GM18498 (cell line): ENCODE measurements at regions not wholly inside any gene's neighbourhood (a gene's known extent, or its start where the extent isn't known, plus 50 kb on each side); places are given as distances from the start of the nearest gene placed in this dataset.
A peak's percentile ranks its signal among the peaks of the same experiment; 100 is the strongest.

ENCODE experiments used
- ATAC-seq: cut with Tn5 transposase; IDR thresholded peaks from one replicate; pipeline ENCODE4 v1.9.1; 2021; ENCODE audit warnings: mild to moderate bottlenecking, moderate library complexity; ENCODE audit not compliant: unreplicated experiment

DNA sequence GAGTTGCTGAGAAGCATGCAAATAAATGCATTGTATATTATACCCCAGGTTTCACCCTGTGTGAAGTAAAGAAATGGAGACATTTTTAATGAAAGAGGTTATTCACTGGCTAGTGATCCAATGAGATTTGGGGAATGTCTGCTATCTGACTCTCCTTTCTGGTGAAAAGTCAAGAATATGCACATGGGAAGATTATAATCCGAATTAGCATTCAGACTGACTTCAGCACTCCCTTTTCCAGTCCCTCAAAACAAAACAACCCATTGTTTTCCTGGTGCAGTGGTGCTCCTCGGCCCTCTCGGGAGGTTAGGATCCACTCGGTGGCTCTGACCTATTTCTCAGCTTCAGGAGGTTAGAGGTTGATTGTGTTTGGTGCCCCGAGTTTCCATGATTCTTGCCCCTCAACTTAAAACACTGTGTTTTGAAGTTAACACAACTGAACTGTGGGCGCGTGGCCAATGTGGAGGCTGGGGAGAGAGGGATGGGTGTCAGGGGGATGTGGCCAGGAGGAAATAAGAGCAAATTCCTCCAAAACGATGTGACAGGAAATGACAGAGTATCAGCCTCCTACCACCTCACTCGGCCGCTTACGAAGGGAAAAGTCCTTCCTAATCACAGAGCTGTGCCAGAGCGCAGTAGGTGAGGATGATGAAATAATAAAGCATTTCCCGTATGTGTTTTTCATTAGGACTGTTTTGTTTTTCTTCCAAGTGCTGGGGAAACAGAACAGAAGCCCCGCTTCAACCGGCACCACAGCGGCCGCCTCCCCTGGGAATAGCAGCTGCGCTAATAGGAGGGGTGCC, 440.1 kb downstream of the MTX2 start:
- ATAC-seq: no peak

GRCh38 chr2:176709991-176710390, 440.7 kb downstream of the MTX2 start:
- no peak for ATAC-seq

DNA sequence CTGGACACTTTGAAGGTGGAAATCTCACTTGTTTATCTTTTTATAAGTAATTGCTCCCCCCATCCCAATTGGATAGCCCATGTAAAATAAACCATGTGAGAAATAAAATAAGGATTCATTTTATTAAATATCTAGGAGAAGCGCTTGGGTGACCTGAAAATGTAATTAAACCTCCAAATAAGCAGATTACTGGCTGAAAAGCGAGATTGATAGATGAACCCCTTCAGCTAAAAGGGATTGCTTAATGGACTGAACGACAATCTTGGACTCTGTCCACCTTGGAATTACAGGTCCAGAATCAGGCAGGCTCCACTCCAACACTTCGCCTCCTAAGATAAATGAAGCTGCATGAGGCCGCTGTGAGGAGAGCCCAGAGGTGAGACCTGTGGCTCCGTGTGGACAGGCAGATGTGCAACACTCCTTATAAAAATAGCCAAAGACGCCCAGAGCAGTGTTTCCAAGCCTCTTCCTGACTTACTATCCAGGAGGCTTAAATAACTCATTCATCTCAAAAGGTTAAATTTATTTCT, 441.5 kb downstream of the MTX2 start:
- ATAC-seq: no peak

DNA sequence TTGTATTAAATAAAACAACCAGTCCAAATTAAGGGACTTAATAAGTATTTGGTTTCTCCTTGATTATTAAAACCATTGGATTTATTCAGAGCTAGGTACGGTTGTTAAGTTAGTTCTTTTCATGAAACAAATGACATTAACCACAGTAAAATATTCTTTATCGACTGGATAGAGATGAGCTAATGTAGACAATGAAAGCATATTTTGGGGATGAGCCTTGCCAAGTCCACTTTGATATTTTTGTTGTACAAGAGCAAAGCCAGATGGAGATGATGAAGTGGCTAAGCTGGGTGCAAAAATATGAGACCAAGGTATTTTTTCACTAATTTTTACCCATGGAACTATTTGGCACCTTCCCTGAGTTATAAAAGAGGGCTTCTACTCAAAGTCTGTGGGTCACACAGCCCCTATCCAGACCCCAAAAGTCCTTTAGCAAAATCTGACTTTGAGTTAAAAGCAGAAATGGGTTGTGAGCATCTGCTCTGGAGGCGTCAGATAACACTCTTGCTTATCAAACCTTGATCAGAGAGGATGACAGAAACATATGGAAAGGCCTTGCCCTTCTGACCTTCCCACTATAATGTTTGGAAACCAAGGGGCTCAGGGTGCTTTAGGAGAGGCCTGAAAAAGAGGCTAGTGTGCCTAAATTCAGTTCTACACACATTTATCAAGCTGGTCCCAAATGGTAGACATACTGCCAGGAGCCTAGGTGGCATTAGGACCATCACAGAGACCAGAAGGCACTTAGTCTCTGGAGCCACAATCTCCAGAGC, 456.8 kb downstream of the MTX2 start:
- no peak for ATAC-seq

DNA sequence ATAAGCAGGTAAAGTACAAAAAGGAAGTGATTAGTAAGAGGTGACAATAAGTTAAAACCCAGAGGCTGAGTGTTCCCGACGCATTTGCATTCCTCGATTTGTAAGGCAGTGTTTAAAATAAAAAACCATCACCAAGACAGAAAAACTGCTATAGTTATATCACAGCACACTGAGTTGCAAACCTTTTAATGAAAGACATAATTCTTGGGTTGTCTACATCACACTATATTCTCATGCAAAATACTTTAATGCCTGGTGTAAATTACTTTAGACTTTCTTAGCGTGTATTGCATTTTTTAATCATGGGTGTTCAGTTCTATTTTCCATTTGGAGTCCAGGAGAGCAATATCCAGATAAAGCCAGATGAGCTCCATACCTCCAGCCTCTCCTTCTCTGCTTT, 458.5 kb downstream of the MTX2 start:
- ATAC-seq: no peak

DNA sequence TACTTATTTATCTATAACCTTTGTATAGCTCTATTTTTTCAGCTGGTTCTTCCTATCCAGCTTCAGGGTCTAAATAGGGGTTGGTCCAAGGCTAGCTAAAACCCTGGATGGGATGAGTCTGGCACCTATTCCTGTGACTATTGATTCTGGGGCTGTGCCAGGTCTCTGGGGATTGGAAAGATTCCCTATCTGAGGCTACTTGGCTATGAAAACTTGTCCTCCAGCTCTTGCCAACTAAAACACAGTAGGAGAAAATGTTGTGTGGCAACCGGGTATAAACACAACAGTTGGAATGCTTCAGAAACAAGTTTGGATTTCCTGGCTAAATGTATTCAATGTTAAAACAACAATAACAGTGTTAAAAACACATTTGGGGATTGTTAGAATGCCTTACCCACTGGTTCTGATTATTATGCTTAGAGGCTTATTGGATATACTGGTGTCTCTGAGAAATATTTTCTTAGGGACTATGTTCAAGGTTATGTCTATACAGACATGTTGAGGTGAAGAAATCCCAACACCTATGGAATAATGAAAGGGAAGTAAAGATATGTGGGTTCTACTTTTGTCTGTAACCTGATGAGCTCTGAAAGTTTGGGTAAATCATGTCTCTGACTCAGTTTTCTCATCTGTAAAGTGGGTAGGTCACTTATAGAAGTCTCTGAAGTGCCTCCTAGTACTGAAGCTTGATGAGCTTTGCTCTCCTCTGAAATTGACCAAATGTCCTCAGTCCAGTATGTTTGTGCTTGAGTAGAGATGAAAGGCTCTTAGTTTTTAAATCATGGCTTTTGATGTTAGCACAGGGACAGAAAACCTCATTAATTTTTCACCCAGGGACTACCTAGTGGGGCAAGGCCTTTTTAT, 460.7 kb downstream of the MTX2 start:
- ATAC-seq: no peak

DNA sequence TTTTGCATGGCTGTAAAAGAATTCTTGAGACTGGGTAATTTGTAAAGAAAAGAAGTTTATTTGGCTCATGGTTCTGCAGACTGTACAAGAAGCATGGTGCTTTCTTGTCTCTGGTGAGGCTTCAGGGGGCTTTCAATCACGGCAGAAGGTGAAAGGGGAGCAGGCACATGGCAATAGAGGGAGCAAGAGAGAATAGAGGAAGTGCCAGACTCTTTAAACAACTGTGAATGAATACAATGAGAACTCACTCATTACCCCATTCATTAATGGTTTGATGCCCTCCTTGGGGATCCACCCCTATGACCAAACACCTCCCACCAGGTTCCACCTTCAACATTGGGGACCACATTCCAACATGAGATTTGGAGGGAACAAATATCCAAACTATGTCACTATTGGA, 463.5 kb downstream of the MTX2 start:
- no peak for ATAC-seq

DNA sequence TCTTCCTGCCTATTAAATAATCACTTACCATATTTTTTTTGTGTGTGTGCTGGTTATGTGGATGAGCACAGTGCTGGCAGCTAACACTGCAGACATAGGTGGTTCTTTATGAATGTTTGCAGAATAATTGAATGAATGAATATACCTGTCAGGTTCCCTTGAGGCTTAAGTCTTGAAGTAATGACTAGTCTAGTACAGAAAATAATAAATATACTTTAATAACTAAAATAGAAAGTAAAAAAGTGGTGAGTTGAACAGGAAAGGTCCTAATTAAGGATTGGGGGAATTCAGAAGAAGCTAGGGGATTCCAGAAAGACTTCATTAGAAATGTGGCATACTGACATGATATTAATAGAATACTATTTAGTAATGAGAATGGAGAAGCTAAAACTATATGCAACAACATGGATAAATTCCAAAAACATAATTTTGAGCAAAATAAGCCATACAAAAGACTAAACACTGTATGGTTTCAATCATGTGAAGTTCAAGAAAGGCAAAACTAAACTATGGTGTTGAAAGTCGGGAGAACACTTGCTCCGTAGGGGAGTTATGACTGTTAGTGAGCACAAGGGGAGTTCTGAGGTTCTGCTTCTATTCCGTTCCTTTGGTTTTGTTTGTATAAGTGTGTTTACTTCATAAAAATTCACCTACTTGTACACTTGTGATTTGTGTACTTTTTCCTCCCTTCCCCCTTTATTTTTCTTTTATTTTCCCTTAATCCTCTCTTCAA, 464.6 kb downstream of the MTX2 start:
- no peak for ATAC-seq

GRCh38 chr2:176734868-176735267, 465.6 kb downstream of the MTX2 start:
- ATAC-seq: no peak

GRCh38 chr2:176742271-176742670, 470.3 kb upstream of the HNRNPA3 start:
- ATAC-seq: no peak

DNA sequence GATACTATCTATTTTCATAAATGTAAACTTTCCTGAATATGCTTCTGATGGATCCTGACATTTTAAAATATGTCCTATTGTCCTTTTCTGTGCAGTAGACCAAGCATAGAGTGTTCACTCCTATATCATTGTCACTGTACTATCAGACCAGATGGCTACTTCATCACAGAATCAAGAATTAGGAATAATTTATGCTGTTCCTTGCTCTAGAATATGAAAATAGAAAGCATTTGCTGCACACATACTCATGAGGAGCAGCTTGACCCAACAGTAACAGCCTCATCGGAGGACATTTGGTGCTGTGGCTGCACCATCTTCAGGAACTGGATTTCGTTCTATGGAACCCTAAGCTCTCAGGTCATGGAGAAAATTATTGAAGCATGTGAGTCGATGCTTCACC, 468.9 kb upstream of the HNRNPA3 start:
- no peak for ATAC-seq

GRCh38 chr2:176744146-176744545, 468.4 kb upstream of the HNRNPA3 start:
- no peak for ATAC-seq

DNA sequence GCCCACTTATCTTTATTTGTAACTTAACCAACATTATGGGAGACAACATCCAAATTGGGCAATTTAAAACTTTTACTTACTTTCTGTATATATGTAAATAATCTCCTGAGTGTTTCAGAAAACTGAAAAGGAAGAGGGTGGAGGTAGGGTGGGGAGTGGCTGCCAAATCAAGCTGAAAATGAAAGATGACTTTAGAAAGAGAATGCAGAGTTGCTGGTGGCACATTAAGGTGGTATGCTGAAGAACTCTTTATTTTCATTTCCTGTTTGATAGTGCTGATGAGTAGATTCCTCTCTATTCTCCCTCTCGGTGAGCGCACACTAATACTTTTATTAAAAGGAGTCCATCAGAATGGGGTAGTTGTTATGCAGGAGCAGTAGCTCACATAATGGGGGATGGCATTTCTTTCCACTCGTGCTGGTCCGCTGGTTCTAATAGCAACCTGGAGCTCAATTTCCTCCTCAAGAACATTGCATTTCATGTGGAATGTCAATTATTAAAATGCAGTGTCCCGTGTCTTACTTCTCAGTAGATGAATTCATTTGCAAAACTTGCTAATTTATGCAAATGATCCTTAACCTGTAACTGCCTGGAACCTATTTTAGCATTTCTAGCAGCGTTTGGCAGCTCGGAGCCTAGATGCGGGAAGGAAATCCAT, 466.9 kb upstream of the HNRNPA3 start:
- ATAC-seq: peak; percentile 84

- ATAC-seq: no peak
Measured at GRCh38 chr2:176746411-176746810, 466.2 kb upstream of the HNRNPA3 start.

DNA sequence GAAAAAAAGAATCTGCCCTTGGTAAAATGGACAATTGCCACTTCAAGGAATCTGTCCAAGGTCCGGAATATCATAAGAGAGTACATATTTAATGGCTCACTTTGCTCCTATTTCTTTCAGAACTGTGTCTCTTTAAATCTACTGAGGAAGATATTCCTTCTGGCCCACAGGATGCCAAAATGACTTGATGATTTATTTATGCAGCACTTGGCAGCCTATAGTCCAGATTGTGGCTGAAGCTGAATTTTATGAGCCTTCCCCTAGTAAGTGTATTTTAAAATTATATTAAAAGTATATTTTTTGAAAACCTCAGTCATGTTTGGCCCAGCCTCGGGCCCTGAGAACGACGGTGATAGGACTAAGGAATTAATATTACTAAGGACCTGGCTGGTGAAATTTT, 465.1 kb upstream of the HNRNPA3 start:
- ATAC-seq: no peak

DNA sequence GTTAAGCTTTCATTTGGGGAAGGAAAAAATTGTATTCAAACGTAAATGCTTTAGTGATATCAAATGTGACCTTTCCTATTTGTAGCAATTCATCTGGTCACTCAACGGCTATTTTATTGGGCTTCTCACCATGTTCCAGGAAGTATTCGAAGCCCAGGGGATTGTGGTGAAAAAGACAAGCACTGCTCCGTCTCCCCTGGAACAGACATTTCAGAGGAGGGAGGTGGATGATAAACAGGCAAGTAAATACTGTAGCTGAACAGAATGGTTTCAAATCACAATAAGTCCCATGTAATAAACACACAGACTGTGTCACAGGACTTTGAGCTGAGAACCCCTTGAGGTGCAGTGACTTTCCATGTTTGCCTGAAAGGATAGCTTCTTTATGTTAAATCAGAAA, 464.7 kb upstream of the HNRNPA3 start:
- ATAC-seq: no peak

GRCh38 chr2:176748662-176749061, 463.9 kb upstream of the HNRNPA3 start:
- no peak for ATAC-seq

DNA sequence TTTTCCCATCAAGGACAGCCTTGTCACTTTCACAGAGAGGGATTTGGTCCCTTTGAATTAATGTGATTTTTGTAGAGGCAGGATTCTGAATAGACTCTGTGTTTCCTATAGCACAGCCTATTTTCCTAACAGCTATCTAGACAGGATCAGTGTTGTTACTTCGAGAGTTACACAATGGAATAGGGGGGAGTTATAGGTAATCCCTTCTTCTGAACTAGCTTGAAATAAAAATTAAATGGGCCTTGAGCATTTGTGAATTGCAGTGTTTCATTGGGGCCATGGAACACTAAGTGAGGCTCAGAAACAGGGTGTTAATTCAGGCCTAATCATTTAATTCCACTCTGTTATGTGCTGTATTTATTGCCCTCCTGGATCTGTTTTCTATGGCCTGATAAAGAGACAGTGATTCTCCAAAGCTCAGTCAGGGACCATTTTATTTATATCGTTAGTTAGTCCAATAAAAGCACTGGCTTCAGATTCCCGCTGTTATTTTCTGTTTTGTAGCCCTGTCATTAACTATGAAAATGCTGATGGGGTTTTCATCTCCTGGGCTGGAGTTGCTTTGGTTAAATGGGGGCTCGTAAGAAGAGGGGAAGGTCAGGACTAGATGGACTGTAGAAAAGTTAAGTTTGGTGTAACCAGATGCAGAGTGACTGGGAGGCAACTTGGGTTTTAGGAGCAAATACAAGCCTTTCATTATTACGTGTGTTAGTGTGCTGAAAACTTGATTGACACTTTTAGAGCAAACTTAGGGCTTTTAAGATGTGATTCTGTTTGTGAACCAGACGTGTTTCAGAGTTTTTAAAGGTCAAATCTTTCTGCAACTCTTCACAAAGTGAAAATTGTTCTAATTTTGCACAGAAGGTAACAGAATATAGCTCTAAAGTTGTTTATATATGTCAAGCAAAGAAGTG, 461.0 kb upstream of the HNRNPA3 start:
- ATAC-seq: no peak

DNA sequence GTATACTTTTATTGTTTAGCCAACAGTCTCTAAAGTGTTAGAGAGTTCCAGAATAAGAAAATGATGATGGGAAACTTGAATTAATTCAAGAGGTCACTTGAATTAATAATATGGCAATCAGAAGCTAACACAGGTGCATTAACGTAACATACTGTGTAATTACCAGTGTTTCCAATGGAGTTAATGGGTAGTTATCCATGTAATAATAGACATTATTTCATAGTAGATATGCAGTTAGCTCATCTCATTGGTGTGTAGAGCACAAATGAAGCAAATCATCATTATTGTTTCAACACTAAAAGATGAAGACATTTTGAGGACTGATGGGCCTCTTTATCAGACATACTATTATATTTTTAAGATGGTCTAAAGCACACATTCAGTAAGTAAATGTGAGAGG, 460.3 kb upstream of the HNRNPA3 start:
- ATAC-seq: no peak
